Adrenal gland (tissue), 9 donors: ENCODE measurements at regions not wholly inside any gene's neighbourhood (a gene's known extent, or its start where the extent isn't known, plus 50 kb on each side); places are given as distances from the start of the nearest gene placed in this dataset.

Experiments used
- DNase-seq, 7 donors: peaks; one replicate each; pipeline ENCODE4 v3.0.0-alpha.2; 2019 to 2020
- H3K27ac ChIP-seq, 5 donors: fragments of 200-600 bp; sonication (generic) in 4 of 5; 1 replicate in 3 of 5; 2 replicates in 2 of 5; pipeline versions ENCODE4 v1.5.1 to v1.8.0; 2016 to 2020; ENCODE audit warnings: mild to moderate bottlenecking in 1 of 5
- H3K27me3 ChIP-seq: fragments of 200-600 bp; 2 replicates; pipeline ENCODE4 v1.8.0; 2021
- H3K36me3 ChIP-seq, 2 donors: fragments of 200-600 bp; replicated peaks in 1 of 2; 1 replicate in 1 of 2; 2 replicates in 1 of 2; pipeline versions ENCODE4 v1.5.1 to v1.8.0; 2018 to 2022
- H3K4me1 ChIP-seq, 2 donors: fragments of 200-600 bp; replicated peaks in 1 of 2; 1 replicate in 1 of 2; 2 replicates in 1 of 2; pipeline versions ENCODE4 v1.5.1 to v1.8.0; 2018 to 2021
- H3K4me3 ChIP-seq, 4 donors: fragments of 200-600 bp; sonication (generic) in 3 of 4; one replicate each; pipeline ENCODE4 v1.5.1; 2016 to 2018
- H3K9me3 ChIP-seq, 3 donors: fragments of 200-600 bp; sonication (generic) in 1 of 3; replicated peaks in 1 of 3; 1 replicate in 2 of 3; 2 replicates in 1 of 3; pipeline versions ENCODE4 v1.5.1 to v1.8.0; 2016 to 2021
- CTCF ChIP-seq, 6 experiments: fragments of 450-650 bp in 4 of 6; fragments of 200-600 bp in 2 of 6; sonication (generic) in 1 of 6; IDR thresholded peaks; 1 replicate in 5 of 6; 2 replicates in 1 of 6; pipeline versions ENCODE4 v1.5.1 to v1.8.0; 2016 to 2021; ENCODE audit warnings: antibody characterized with exemption in 6 of 6, mild to moderate bottlenecking in 2 of 6, moderate library complexity in 1 of 6
- POLR2A ChIP-seq, 2 donors: fragments of 450-650 bp; IDR thresholded peaks; one replicate each; pipeline ENCODE4 v1.6.1; 2017; ENCODE audit warnings: antibody characterized with exemption in 2 of 2, mild to moderate bottlenecking in 2 of 2, moderate library complexity in 1 of 2
- WGBS, 4 donors: extraction: QIAGEN DNeasy Blood & Tissue Kit in 2 of 4; methylation state at CpG; one replicate each; pipeline versions ENCODE4 v1.1.5 to v1.1.7; 2013 to 2017; 5-methylcytosine and 5-hydroxymethylcytosine counted together
- intact Hi-C, 2 donors: fragments of 100-400 bp; cut with DNase I; formaldehyde crosslinking; loops; one replicate each; pipeline versions ENCODE4 v1.14.1 to v1.15.0; 2022 to 2023
- donor health status: healthy with polysubstance abuse.
- donor health status: Bipolar disorder and iron deficiency.
- donor health status: DM: yes; HTN: yes; CAD: no.
- donor health status: DM: no; HTN: no; CAD: no.
- donor health status: DM: no; HTN: no; CAD: no.

- TF ChIP-seq POLR2A (IDR thresholded peaks at IDR 0.05): no peak
- TF ChIP-seq CTCF (IDR thresholded peaks at IDR 0.05): no peak
- H3K27me3 ChIP-seq: no peaks in the 10 kb centered on the region
- H3K36me3 ChIP-seq: no peaks in the 10 kb centered on the region
- H3K4me3 ChIP-seq: no peak overlapping the region
- WGBS, 4 donors: 92 to 97% (median 94%) methylated on average over 2 of the region's 2 CpGs
- H3K27ac ChIP-seq: no peak overlapping the region
- no peaks in the 10 kb centered on the region for H3K9me3 ChIP-seq
- intact Hi-C loops: no loop called here
- H3K4me1 ChIP-seq: no peaks in the 10 kb centered on the region
- no peak for DNase-seq
These were observed 377.9 kb upstream of the PMFBP1 start for GRCh38 chr16:72549878-72550277.

- WGBS, 4 donors: 92 to 100% (median 97%) methylated on average over 2 of the region's 2 CpGs
- no peak overlapping the region for H3K27ac ChIP-seq
- intact Hi-C loops: no loop called here
- H3K27me3 ChIP-seq: no peaks in the 10 kb centered on the region
- TF ChIP-seq POLR2A (IDR thresholded peaks at IDR 0.05): no peak
- no peak for TF ChIP-seq CTCF (IDR thresholded peaks at IDR 0.05)
- no peaks in the 10 kb centered on the region for H3K4me1 ChIP-seq
- no peak overlapping the region for H3K4me3 ChIP-seq
- DNase-seq: no peak
- H3K9me3 ChIP-seq: no peaks in the 10 kb centered on the region
- H3K36me3 ChIP-seq: no peaks in the 10 kb centered on the region
These were observed 370.1 kb upstream of the PMFBP1 start for GRCh38 chr16:72542102-72542501.

- DNase-seq: no peak
- H3K27me3 ChIP-seq: no peaks in the 10 kb centered on the region
- no peak for TF ChIP-seq CTCF (IDR thresholded peaks at IDR 0.05)
- TF ChIP-seq POLR2A (IDR thresholded peaks at IDR 0.05): no peak
- intact Hi-C loops: no loop called here
- H3K36me3 ChIP-seq: no peaks in the 10 kb centered on the region
- no peak overlapping the region for H3K4me3 ChIP-seq
- H3K4me1 ChIP-seq: no peaks in the 10 kb centered on the region
- H3K27ac ChIP-seq: no peak overlapping the region
- H3K9me3 ChIP-seq: no peaks in the 10 kb centered on the region
These were observed 365.7 kb upstream of the PMFBP1 start for GRCh38 chr16:72537664-72538063.

GRCh38 chr16:72536723-72537435, 364.9 kb upstream of the PMFBP1 start:
- no peaks in the 10 kb centered on the region for H3K27me3 ChIP-seq
- no peaks in the 10 kb centered on the region for H3K4me1 ChIP-seq
- H3K27ac ChIP-seq: no peak overlapping the region
- no peaks in the 10 kb centered on the region for H3K9me3 ChIP-seq
- WGBS, 4 donors: 93% methylated on average over 2 of the region's 2 CpGs
- H3K4me3 ChIP-seq: no peak overlapping the region
- no peak for DNase-seq
- TF ChIP-seq POLR2A (IDR thresholded peaks at IDR 0.05) (no peak), CTCF (IDR thresholded peaks at IDR 0.05) (no peak)
- no peaks in the 10 kb centered on the region for H3K36me3 ChIP-seq
- intact Hi-C loops: no loop called here
